Upper lobe of right lung (tissue), 1 donor: ENCODE measurements at regions not wholly inside any gene's neighbourhood (a gene's known extent, or its start where the extent isn't known, plus 50 kb on each side); places are given as distances from the start of the nearest gene placed in this dataset.

Experiments
- ATAC-seq: fragments of 200-7000 bp; cut with Tn5 transposase; one replicate; pipeline ENCODE4 v1.9.1; 2020; ENCODE audit warnings: mild to moderate bottlenecking, moderate library complexity
- DNase-seq: peaks from one replicate; pipeline ENCODE4 v3.0.0-alpha.2; 2020
- H3K27ac ChIP-seq: fragments of 200-600 bp; one replicate; pipeline ENCODE4 v1.8.0; 2022
- H3K27me3 ChIP-seq: fragments of 200-600 bp; one replicate; pipeline ENCODE4 v1.8.0; 2022; ENCODE audit warnings: mild to moderate bottlenecking
- H3K36me3 ChIP-seq: fragments of 200-600 bp; one replicate; pipeline ENCODE4 v1.8.0; 2022
- H3K4me1 ChIP-seq: fragments of 200-600 bp; one replicate; pipeline ENCODE4 v1.8.0; 2022
- H3K4me3 ChIP-seq: fragments of 200-600 bp; one replicate; pipeline ENCODE4 v1.8.0; 2022; ENCODE audit warnings: mild to moderate bottlenecking
- H3K9me3 ChIP-seq: fragments of 200-600 bp; one replicate; pipeline ENCODE4 v1.8.0; 2022
- intact Hi-C: fragments of 100-400 bp; cut with DNase I; formaldehyde crosslinking; loops from one replicate; pipeline ENCODE4 v1.11.0; 2022
- TF ChIP-seq, protein P1 (sequence below): fragments of 200-600 bp; IDR thresholded peaks from one replicate; pipeline ENCODE4 v1.8.0; 2022; ENCODE audit warnings: antibody characterized with exemption
- donor health status: DM: no; HTN: yes; CAD: no; lungs with severe emphysema.

DNA sequence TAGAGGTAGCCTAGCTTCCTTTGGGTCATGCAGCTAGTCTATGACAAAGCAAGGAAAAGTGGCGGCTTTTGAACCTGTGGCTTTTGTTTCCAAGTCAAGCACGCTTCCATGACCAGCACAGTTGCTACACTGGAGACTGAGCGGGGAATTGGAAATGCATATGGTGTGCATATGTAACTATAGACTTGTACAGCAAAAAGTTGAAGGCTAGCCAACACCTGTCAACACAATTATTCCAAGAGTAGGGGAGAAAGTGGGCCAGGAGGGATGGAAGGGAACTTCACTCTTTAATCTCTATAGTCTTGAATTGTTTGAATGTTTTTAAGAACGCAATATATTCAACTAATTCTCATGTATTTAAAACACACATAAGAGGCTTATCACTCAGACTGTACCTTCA lies 218.5 kb upstream of the CADM1 start:
- ATAC-seq (no peak), DNase-seq (no peak)
- no peaks in the 10 kb centered on the region for H3K36me3 ChIP-seq
- H3K27ac ChIP-seq: no peak overlapping the region
- H3K4me1 ChIP-seq: no peaks in the 10 kb centered on the region
- TF ChIP-seq, protein P1, sequence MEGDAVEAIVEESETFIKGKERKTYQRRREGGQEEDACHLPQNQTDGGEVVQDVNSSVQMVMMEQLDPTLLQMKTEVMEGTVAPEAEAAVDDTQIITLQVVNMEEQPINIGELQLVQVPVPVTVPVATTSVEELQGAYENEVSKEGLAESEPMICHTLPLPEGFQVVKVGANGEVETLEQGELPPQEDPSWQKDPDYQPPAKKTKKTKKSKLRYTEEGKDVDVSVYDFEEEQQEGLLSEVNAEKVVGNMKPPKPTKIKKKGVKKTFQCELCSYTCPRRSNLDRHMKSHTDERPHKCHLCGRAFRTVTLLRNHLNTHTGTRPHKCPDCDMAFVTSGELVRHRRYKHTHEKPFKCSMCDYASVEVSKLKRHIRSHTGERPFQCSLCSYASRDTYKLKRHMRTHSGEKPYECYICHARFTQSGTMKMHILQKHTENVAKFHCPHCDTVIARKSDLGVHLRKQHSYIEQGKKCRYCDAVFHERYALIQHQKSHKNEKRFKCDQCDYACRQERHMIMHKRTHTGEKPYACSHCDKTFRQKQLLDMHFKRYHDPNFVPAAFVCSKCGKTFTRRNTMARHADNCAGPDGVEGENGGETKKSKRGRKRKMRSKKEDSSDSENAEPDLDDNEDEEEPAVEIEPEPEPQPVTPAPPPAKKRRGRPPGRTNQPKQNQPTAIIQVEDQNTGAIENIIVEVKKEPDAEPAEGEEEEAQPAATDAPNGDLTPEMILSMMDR: no peak
- intact Hi-C loops: no loop called here
- H3K27me3 ChIP-seq: no peaks in the 10 kb centered on the region
- H3K9me3 ChIP-seq: no peaks in the 10 kb centered on the region
- no peak overlapping the region for H3K4me3 ChIP-seq

GRCh38 chr11:115721296-115721995 lies 217.2 kb upstream of the CADM1 start:
- H3K27ac ChIP-seq: no peak overlapping the region
- no peaks in the 10 kb centered on the region for H3K36me3 ChIP-seq
- no peak overlapping the region for H3K4me3 ChIP-seq
- H3K27me3 ChIP-seq: no peaks in the 10 kb centered on the region
- DNase-seq: no peak
- no peak for ATAC-seq
- TF ChIP-seq, protein P1: no peak
- H3K9me3 ChIP-seq: no peaks in the 10 kb centered on the region
- H3K4me1 ChIP-seq: no peaks in the 10 kb centered on the region
- intact Hi-C loops: no loop called here

DNA sequence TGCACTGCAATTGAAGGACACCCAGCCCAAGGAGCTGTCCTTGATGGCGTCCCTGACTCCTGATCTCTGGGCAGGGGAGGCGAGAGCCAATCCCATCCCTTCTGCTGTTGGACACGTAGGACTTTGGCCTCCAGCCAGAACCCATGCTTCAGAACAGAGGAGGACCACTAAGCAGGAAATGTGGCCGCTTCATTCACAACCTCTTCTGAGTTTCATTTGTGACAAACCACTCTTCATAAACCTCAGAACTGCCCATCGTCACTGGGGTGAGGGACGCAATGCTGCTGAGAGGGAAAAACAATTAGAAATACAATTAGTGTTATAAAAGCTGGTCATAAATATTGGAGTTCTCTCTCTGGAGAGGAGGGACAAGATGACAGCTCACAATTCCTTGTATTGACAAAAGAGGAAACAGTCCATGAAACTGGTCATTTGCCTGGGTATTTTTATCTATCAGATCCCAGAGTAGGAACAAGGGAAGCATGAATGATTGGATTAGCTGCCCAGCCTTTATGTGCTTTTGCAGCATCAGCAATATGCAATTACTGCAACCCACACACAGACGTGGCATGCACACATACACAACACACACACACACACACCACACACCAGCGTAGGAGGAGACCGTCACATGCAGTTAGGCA lies 216.5 kb upstream of the CADM1 start:
- ATAC-seq: peak; percentile 37
- DNase-seq: no peak
- Histone ChIP-seq H3K27ac (no peak overlapping the region), H3K36me3 (no peaks in the 10 kb centered on the region), H3K4me3 (no peak overlapping the region), H3K27me3 (peaks cover 3% of the 10 kb centered on the region), H3K9me3 (no peaks in the 10 kb centered on the region), H3K4me1 (no peaks in the 10 kb centered on the region)
- intact Hi-C loops: no loop called here
- TF ChIP-seq, protein P1: no peak

GRCh38 chr11:115718945-115719344 lies 214.7 kb upstream of the CADM1 start:
- Histone ChIP-seq H3K4me3 (no peak overlapping the region), H3K27ac (no peak overlapping the region), H3K4me1 (no peaks in the 10 kb centered on the region), H3K36me3 (no peaks in the 10 kb centered on the region), H3K9me3 (no peaks in the 10 kb centered on the region), H3K27me3 (peaks cover 3% of the 10 kb centered on the region)
- ATAC-seq (no peak), DNase-seq (no peak)
- intact Hi-C loops: no loop called here
- TF ChIP-seq, protein P1: no peak

DNA sequence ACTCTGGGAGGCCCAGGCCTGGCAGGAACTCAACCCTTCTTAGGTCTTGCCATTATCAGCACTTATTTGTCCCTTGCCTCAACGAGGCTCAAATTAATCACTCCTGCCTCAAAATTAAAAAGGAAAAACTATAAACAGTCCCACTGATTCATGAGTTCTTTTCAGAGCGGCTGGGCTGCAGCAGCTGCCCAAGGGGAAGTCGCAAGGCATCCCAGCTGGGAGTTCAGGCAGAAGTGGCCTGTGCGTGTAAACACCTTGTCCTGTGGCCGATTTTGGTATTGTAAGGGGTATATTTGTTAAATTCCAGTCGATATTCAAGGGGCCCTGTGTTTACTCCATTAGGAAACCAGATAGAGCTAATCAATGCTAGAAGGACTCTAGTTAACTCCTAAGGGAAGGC lies 213.9 kb upstream of the CADM1 start:
- no peak for ATAC-seq
- intact Hi-C loops: no loop called here
- TF ChIP-seq, protein P1: no peak

More for the DNA sequence above, 213.9 kb upstream of the CADM1 start:
- Histone ChIP-seq H3K27me3 (peaks cover 3% of the 10 kb centered on the region), H3K4me1 (no peaks in the 10 kb centered on the region), H3K4me3 (no peak overlapping the region), H3K9me3 (no peaks in the 10 kb centered on the region), H3K36me3 (no peaks in the 10 kb centered on the region), H3K27ac (no peak overlapping the region)
- no peak for DNase-seq
